Colonic mucosa (tissue), 4 donors: ENCODE measurements at regions not wholly inside any gene's neighbourhood (a gene's known extent, or its start where the extent isn't known, plus 50 kb on each side); places are given as distances from the start of the nearest gene placed in this dataset.

Experiments used
- DNase-seq: peaks from one replicate; pipeline ENCODE4 v3.0.0-alpha.2; 2020
- H3K27ac ChIP-seq: fragments of 200-600 bp; one replicate; pipeline ENCODE4 v1.8.0; 2021
- H3K27me3 ChIP-seq: fragments of 200-600 bp; one replicate; pipeline ENCODE4 v1.8.0; 2021
- H3K36me3 ChIP-seq: fragments of 200-600 bp; one replicate; pipeline ENCODE4 v1.8.0; 2021
- H3K4me1 ChIP-seq: fragments of 200-600 bp; one replicate; pipeline ENCODE4 v1.8.0; 2021; ENCODE audit warnings: mild to moderate bottlenecking
- H3K4me3 ChIP-seq: fragments of 200-600 bp; one replicate; pipeline ENCODE4 v1.8.0; 2021
- H3K9ac ChIP-seq, 2 donors: one replicate each; pipeline ENCODE4 v1.7.0; 2013; ENCODE audit warnings: control low read depth in 2 of 2, low read depth in 2 of 2, low read length in 2 of 2
- H3K9me3 ChIP-seq: fragments of 200-600 bp; one replicate; pipeline ENCODE4 v1.8.0; 2021
- CTCF ChIP-seq: fragments of 200-600 bp; IDR thresholded peaks from one replicate; pipeline ENCODE4 v1.8.0; 2022; ENCODE audit warnings: antibody characterized with exemption, mild to moderate bottlenecking
- intact Hi-C: fragments of 100-400 bp; cut with DNase I; formaldehyde crosslinking; loops from one replicate; pipeline ENCODE4 v1.14.1; 2022
- donor health status: healthy.
- donor health status: DM: no; HTN: no; CAD: no.
- donor health status: DM: no; HTN: no; CAD: no.

DNA sequence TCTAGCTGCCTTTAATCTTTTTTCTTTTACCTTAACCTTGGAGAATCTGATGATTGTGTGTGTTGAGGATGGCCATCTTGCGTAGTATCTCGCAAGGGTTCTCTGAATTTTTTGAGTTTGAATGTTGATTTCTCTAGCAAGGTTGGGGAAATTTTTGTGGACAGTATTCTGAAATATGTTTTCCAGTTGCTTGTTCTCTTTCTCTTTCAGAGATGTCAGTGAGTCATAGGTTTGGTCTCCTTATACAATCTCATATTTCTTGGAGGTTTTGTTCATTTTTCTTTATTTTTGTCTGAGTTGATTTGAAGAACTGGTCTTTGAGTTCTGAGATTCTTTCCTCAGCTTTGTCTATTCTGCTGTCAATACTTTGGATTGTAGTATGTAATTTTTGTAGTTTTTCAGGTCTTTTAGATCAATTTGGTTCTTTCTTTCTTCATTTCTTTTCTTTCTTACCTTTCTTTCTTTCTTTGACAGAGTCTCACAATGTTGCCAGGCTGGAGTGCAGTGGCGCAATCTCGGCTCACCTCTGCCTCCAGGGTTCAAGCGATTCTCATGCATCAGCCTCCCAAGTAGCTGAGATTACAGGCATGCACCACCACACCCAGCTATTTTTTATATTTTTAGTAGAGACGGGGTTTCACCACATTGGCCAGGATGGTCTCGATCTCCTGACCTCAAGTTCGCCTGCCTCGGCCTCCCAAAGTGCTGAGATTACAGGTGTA, 366.4 kb upstream of the RASGRP1 start:
- Histone ChIP-seq H3K27ac (no peak overlapping the region), H3K9me3 (no peaks in the 10 kb centered on the region), H3K36me3 (no peaks in the 10 kb centered on the region), H3K4me3 (no peak overlapping the region), H3K4me1 (no peaks in the 10 kb centered on the region), H3K9ac (no peak overlapping the region), H3K27me3 (no peaks in the 10 kb centered on the region)
- intact Hi-C loops: no loop called here
- DNase-seq: no peak
- no peak for TF ChIP-seq CTCF

GRCh38 chr15:38941399-38941953, 376.9 kb upstream of the RASGRP1 start:
- H3K27ac ChIP-seq: no peak overlapping the region
- H3K27me3 ChIP-seq: no peaks in the 10 kb centered on the region
- H3K4me3 ChIP-seq: no peak overlapping the region
- intact Hi-C loops: no loop called here
- DNase-seq: no peak
- no peak for TF ChIP-seq CTCF
- no peaks in the 10 kb centered on the region for H3K36me3 ChIP-seq
- no peaks in the 10 kb centered on the region for H3K4me1 ChIP-seq
- H3K9ac ChIP-seq: no peak overlapping the region
- no peaks in the 10 kb centered on the region for H3K9me3 ChIP-seq

- intact Hi-C loops: no loop called here
- Histone ChIP-seq H3K4me1 (no peaks in the 10 kb centered on the region), H3K27ac (no peak overlapping the region)
Observed at GRCh38 chr15:38944536-38944935, 379.9 kb upstream of the RASGRP1 start.

GRCh38 chr15:38945551-38946298, 381.1 kb upstream of the RASGRP1 start:
- no peak for TF ChIP-seq CTCF
- no peaks in the 10 kb centered on the region for H3K36me3 ChIP-seq
- H3K4me1 ChIP-seq: no peaks in the 10 kb centered on the region
- DNase-seq: no peak
- H3K9me3 ChIP-seq: no peaks in the 10 kb centered on the region
- no peak overlapping the region for H3K4me3 ChIP-seq
- H3K27ac ChIP-seq: no peak overlapping the region
- H3K27me3 ChIP-seq: no peaks in the 10 kb centered on the region
- H3K9ac ChIP-seq: no peak overlapping the region
- intact Hi-C loops: no loop called here

More at GRCh38 chr15:38944536-38944935, 379.9 kb upstream of the RASGRP1 start:
- DNase-seq: no peak
- no peaks in the 10 kb centered on the region for H3K27me3 ChIP-seq
- no peak overlapping the region for H3K9ac ChIP-seq
- H3K36me3 ChIP-seq: no peaks in the 10 kb centered on the region
- TF ChIP-seq CTCF: no peak
- H3K9me3 ChIP-seq: no peaks in the 10 kb centered on the region
- no peak overlapping the region for H3K4me3 ChIP-seq

DNA sequence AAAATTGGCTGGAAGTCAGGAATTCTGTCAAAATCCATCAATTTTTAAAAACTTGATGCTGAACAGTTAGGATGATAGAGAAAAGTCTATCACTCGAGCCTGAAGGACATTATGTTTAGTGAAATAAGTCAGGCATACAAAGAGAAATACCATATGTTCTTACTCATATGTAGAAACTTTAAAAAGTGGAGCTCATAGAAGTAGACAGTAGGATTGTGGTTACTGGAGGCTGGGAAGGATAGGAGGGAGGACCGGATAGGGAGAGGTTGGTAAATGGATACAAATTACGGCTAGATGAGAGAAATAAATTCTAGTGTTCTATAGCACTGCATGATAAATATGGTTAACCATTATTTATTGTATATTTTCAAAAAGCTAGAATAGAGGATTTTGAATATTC, 389.5 kb upstream of the RASGRP1 start:
- TF ChIP-seq CTCF: no peak
- no peak for DNase-seq
- no peak overlapping the region for H3K4me3 ChIP-seq
- H3K9ac ChIP-seq: no peak overlapping the region
- H3K27ac ChIP-seq: no peak overlapping the region
- H3K36me3 ChIP-seq: no peaks in the 10 kb centered on the region
- no peaks in the 10 kb centered on the region for H3K9me3 ChIP-seq
- no peaks in the 10 kb centered on the region for H3K27me3 ChIP-seq
- intact Hi-C loops: no loop called here
- no peaks in the 10 kb centered on the region for H3K4me1 ChIP-seq
